ENCODE measurements at regions not wholly inside any gene's neighbourhood (a gene's known extent, or its start where the extent isn't known, plus 50 kb on each side); places are given as distances from the start of the nearest gene placed in this dataset.

- TF ChIP-seq EP300 (IDR thresholded peaks at IDR 0.05; ENCODE audit: borderline replicate concordance in 1 of 2, low read depth in 1 of 2, low read length in 1 of 2) (no peak), FOXM1 (IDR thresholded peaks at IDR 0.05; ENCODE audit: low read depth) (no peak), MXI1 (IDR thresholded peaks at IDR 0.05; ENCODE audit: low read depth, low read length) (no peak), TCF12 (IDR thresholded peaks at IDR 0.05) (no peak), FOSL2 (IDR thresholded peaks at IDR 0.05; ENCODE audit: borderline replicate concordance, low read depth) (no peak), TEAD4 (IDR thresholded peaks at IDR 0.05; ENCODE audit: borderline replicate concordance, insufficient read depth) (no peak), YY1 (IDR thresholded peaks at IDR 0.05; ENCODE audit: low read depth) (no peak), TAF1 (IDR thresholded peaks at IDR 0.05; ENCODE audit: borderline replicate concordance, low read depth, low read length) (no peak), NFIC (IDR thresholded peaks at IDR 0.05; ENCODE audit: borderline replicate concordance) (no peak), RAD21 (IDR thresholded peaks at IDR 0.05; ENCODE audit: low read length) (no peak), CHD2 (IDR thresholded peaks at IDR 0.05; ENCODE audit: low read length, partially characterized antibody) (no peak)
- TF ChIP-seq, protein P1, sequence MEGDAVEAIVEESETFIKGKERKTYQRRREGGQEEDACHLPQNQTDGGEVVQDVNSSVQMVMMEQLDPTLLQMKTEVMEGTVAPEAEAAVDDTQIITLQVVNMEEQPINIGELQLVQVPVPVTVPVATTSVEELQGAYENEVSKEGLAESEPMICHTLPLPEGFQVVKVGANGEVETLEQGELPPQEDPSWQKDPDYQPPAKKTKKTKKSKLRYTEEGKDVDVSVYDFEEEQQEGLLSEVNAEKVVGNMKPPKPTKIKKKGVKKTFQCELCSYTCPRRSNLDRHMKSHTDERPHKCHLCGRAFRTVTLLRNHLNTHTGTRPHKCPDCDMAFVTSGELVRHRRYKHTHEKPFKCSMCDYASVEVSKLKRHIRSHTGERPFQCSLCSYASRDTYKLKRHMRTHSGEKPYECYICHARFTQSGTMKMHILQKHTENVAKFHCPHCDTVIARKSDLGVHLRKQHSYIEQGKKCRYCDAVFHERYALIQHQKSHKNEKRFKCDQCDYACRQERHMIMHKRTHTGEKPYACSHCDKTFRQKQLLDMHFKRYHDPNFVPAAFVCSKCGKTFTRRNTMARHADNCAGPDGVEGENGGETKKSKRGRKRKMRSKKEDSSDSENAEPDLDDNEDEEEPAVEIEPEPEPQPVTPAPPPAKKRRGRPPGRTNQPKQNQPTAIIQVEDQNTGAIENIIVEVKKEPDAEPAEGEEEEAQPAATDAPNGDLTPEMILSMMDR (IDR thresholded peaks at IDR 0.05) = no peak
- TF ChIP-seq, protein P2, sequence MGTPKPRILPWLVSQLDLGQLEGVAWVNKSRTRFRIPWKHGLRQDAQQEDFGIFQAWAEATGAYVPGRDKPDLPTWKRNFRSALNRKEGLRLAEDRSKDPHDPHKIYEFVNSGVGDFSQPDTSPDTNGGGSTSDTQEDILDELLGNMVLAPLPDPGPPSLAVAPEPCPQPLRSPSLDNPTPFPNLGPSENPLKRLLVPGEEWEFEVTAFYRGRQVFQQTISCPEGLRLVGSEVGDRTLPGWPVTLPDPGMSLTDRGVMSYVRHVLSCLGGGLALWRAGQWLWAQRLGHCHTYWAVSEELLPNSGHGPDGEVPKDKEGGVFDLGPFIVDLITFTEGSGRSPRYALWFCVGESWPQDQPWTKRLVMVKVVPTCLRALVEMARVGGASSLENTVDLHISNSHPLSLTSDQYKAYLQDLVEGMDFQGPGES (IDR thresholded peaks at IDR 0.05; ENCODE audit: low read depth, low read length) = no peak
These were observed 62.2 kb downstream of the NPY2R start for GRCh38 chr4:155270671-155271070.

Data from SK-N-SH (cell line).